Ovary (tissue), 3 donors: ENCODE measurements at regions not wholly inside any gene's neighbourhood (a gene's known extent, or its start where the extent isn't known, plus 50 kb on each side); places are given as distances from the start of the nearest gene placed in this dataset.

Experiments
- POLR2A ChIP-seq: fragments of 450-650 bp; IDR thresholded peaks from one replicate; pipeline ENCODE4 v1.6.1; 2017; ENCODE audit warnings: antibody characterized with exemption, mild to moderate bottlenecking, moderate library complexity
- TF ChIP-seq, protein P1 (sequence below), 3 donors: fragments of 450-650 bp in 2 of 3; fragments of 200-600 bp in 1 of 3; IDR thresholded peaks; one replicate each; pipeline versions ENCODE4 v1.5.1 to v1.8.0; 2016 to 2022; ENCODE audit warnings: antibody characterized with exemption in 3 of 3, mild to moderate bottlenecking in 1 of 3
- donor health status: DM: no; HTN: no; CAD: no.

DNA sequence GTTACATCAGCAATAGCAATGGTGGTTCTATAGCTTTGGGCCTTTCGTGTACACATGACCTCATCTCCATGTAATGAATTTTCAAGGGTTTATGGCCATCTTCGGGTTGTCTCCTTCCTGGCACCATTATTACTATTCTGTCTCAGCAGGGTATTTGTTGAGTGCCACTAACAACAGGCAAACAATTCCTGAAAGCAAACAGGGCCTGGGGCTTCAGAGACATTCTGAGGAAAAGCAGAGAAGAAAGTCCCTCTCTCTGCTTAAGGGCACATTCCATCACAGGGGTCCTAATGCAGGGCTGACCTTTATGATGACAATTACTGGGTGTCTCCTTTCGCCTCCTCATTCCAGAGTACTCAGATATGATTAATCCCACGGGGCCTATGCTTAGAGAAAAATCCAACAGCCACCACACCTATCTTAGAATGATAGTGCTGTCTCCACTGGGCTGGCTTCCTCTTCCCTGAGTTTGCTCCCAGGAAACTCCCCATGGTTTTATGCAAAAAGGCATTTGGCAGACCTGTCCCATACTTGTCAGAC, 540.2 kb upstream of the ZNF462 start:
- TF ChIP-seq POLR2A = no peak
- TF ChIP-seq, protein P1, sequence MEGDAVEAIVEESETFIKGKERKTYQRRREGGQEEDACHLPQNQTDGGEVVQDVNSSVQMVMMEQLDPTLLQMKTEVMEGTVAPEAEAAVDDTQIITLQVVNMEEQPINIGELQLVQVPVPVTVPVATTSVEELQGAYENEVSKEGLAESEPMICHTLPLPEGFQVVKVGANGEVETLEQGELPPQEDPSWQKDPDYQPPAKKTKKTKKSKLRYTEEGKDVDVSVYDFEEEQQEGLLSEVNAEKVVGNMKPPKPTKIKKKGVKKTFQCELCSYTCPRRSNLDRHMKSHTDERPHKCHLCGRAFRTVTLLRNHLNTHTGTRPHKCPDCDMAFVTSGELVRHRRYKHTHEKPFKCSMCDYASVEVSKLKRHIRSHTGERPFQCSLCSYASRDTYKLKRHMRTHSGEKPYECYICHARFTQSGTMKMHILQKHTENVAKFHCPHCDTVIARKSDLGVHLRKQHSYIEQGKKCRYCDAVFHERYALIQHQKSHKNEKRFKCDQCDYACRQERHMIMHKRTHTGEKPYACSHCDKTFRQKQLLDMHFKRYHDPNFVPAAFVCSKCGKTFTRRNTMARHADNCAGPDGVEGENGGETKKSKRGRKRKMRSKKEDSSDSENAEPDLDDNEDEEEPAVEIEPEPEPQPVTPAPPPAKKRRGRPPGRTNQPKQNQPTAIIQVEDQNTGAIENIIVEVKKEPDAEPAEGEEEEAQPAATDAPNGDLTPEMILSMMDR (IDR thresholded peaks at IDR 0.05) = no peak
